Activated CD8-positive, alpha-beta T cell treated with anti-CD3 and anti-CD28 coated beads for 36 hours (primary cell): ENCODE measurements at regions not wholly inside any gene's neighbourhood (a gene's known extent, or its start where the extent isn't known, plus 50 kb on each side); places are given as distances from the start of the nearest gene placed in this dataset.

Experiments used
- ATAC-seq: fragments of 200-7000 bp; cut with Tn5 transposase; one replicate; pipeline ENCODE4 v1.10.0; 2021; ENCODE audit warnings: mild to moderate bottlenecking, moderate library complexity
- CTCF ChIA-PET: fragments of 350-600 bp; sonication (Branson Sonifier 250); formaldehyde crosslinking; loops from one replicate; lab custom pipeline; 2021; ENCODE audit warnings: antibody characterized with exemption; lab: Charles Lee
- POLR2A ChIA-PET: fragments of 350-600 bp; sonication (Branson Sonifier 250); formaldehyde crosslinking; loops from one replicate; lab custom pipeline; 2021; ENCODE audit warnings: antibody characterized with exemption; lab: Charles Lee
- DNase-seq: peaks from one replicate; pipeline ENCODE4 v3.0.0-alpha.2; 2020
- H3K27ac Mint-ChIP-seq: one replicate; pipeline ENCODE4 v1.8.0; 2021; ENCODE audit warnings: mild to moderate bottlenecking, mixed read lengths
- H3K27me3 Mint-ChIP-seq: one replicate; pipeline ENCODE4 v1.8.0; 2021; ENCODE audit warnings: mixed read lengths
- H3K36me3 Mint-ChIP-seq: one replicate; pipeline ENCODE4 v1.8.0; 2021; ENCODE audit warnings: low read depth, mixed read lengths
- H3K4me1 Mint-ChIP-seq: one replicate; pipeline ENCODE4 v1.8.0; 2021; ENCODE audit warnings: low read depth, mixed read lengths
- H3K4me3 Mint-ChIP-seq: one replicate; pipeline ENCODE4 v1.8.0; 2021; ENCODE audit warnings: mild to moderate bottlenecking, moderate library complexity, mixed read lengths
- H3K9me3 Mint-ChIP-seq: one replicate; pipeline ENCODE4 v1.8.0; 2021; ENCODE audit warnings: mixed read lengths
- CTCF ChIP-seq: fragments of 200-600 bp; IDR thresholded peaks from one replicate; pipeline ENCODE4 v1.8.0; 2022; ENCODE audit warnings: antibody characterized with exemption, mild to moderate bottlenecking
- intact Hi-C: fragments of 100-400 bp; cut with micrococcal nuclease; formaldehyde crosslinking; loops from one replicate; pipeline ENCODE4 v1.10.0; 2022

- Mint-ChIP-seq H3K27ac (no peak overlapping the region), H3K9me3 (peaks cover 5% of the 10 kb centered on the region), H3K27me3 (peaks cover 3% of the 10 kb centered on the region), H3K4me3 (no peak overlapping the region), H3K4me1 (no peaks in the 10 kb centered on the region), H3K36me3 (no peaks in the 10 kb centered on the region)
- ATAC-seq = no peak
- POLR2A ChIA-PET = no interaction called here
- CTCF ChIA-PET = no interaction called here
- intact Hi-C loops = no loop called here
- DNase-seq = no peak
- TF ChIP-seq CTCF = no peak
Observed at GRCh38 chr5:2524620-2525019, 226.9 kb downstream of the IRX2 start.

- no peak overlapping the region for H3K27ac Mint-ChIP-seq
- ATAC-seq (no peak), DNase-seq (no peak)
- H3K4me3 Mint-ChIP-seq = no peak overlapping the region
- intact Hi-C loops = no loop called here
- POLR2A ChIA-PET = no interaction called here
- H3K9me3 Mint-ChIP-seq = peaks cover 5% of the 10 kb centered on the region
- peaks cover 2% of the 10 kb centered on the region for H3K27me3 Mint-ChIP-seq
- no peaks in the 10 kb centered on the region for H3K4me1 Mint-ChIP-seq
- TF ChIP-seq CTCF = no peak
- H3K36me3 Mint-ChIP-seq = no peaks in the 10 kb centered on the region
- CTCF ChIA-PET = no interaction called here
Observed at GRCh38 chr5:2523180-2523579, 228.3 kb downstream of the IRX2 start.

- H3K4me1 Mint-ChIP-seq = no peaks in the 10 kb centered on the region
- H3K27me3 Mint-ChIP-seq = peaks cover 2% of the 10 kb centered on the region
- CTCF ChIA-PET = no interaction called here
- DNase-seq (no peak), ATAC-seq (no peak)
- POLR2A ChIA-PET = no interaction called here
- peaks cover 3% of the 10 kb centered on the region for H3K9me3 Mint-ChIP-seq
- H3K27ac Mint-ChIP-seq = no peak overlapping the region
- H3K36me3 Mint-ChIP-seq = no peaks in the 10 kb centered on the region
- TF ChIP-seq CTCF = no peak
- H3K4me3 Mint-ChIP-seq = no peak overlapping the region
- intact Hi-C loops = no loop called here
Observed at GRCh38 chr5:2522372-2522771, 229.1 kb downstream of the IRX2 start.

- no peak overlapping the region for H3K27ac Mint-ChIP-seq
- intact Hi-C loops = no loop called here
- H3K4me3 Mint-ChIP-seq = no peak overlapping the region
- no peaks in the 10 kb centered on the region for H3K9me3 Mint-ChIP-seq
- no peak for TF ChIP-seq CTCF
- CTCF ChIA-PET = no interaction called here
- no peaks in the 10 kb centered on the region for H3K36me3 Mint-ChIP-seq
- peaks cover 2% of the 10 kb centered on the region for H3K27me3 Mint-ChIP-seq
- ATAC-seq = no peak
- DNase-seq = no peak
- POLR2A ChIA-PET = no interaction called here
- H3K4me1 Mint-ChIP-seq = no peaks in the 10 kb centered on the region
Observed at GRCh38 chr5:2519153-2519552, 232.3 kb downstream of the IRX2 start.

GRCh38 chr5:2517451-2517850, 234.0 kb downstream of the IRX2 start:
- no peak for ATAC-seq
- DNase-seq = no peak
- H3K36me3 Mint-ChIP-seq = no peaks in the 10 kb centered on the region
- no peaks in the 10 kb centered on the region for H3K4me1 Mint-ChIP-seq
- peaks cover 2% of the 10 kb centered on the region for H3K27me3 Mint-ChIP-seq
- H3K9me3 Mint-ChIP-seq = no peaks in the 10 kb centered on the region
- ChIA-PET CTCF (no interaction called here), POLR2A (no interaction called here)
- no peak overlapping the region for H3K27ac Mint-ChIP-seq
- intact Hi-C loops = no loop called here
- H3K4me3 Mint-ChIP-seq = no peak overlapping the region
- no peak for TF ChIP-seq CTCF
